ENCODE measurements at regions not wholly inside any gene's neighbourhood (a gene's known extent, or its start where the extent isn't known, plus 50 kb on each side); places are given as distances from the start of the nearest gene placed in this dataset.

- Mint-ChIP-seq H3K27me3 (ENCODE audit: low read depth) (no peaks in the 10 kb centered on the region), H3K4me1 (peaks cover 51% of the 10 kb centered on the region), H3K9me3 (peaks cover 3% of the 10 kb centered on the region), H3K4me3 (no peak overlapping the region), H3K36me3 (no peaks in the 10 kb centered on the region), H3K27ac (peak overlapping the region; percentile 90)
- no peak for DNase-seq (ENCODE audit: low spot score in 2 of 2, unreplicated experiment in 2 of 2)
- no peak for TF ChIP-seq CTCF (IDR thresholded peaks at IDR 0.05; ENCODE audit: unreplicated experiment)
Observed at GRCh38 chr21:28256837-28257236, 735.8 kb downstream of the LTN1 start.

- Mint-ChIP-seq H3K36me3 (no peaks in the 10 kb centered on the region), H3K4me3 (no peak overlapping the region), H3K27me3 (ENCODE audit: low read depth) (no peaks in the 10 kb centered on the region), H3K9me3 (peaks cover 3% of the 10 kb centered on the region), H3K4me1 (peaks cover 51% of the 10 kb centered on the region), H3K27ac (peak overlapping the region; percentile 90)
- DNase-seq (ENCODE audit: low spot score in 2 of 2, unreplicated experiment in 2 of 2) = no peak
- no peak for TF ChIP-seq CTCF (IDR thresholded peaks at IDR 0.05; ENCODE audit: unreplicated experiment)
Observed at GRCh38 chr21:28256420-28256831, 736.3 kb downstream of the LTN1 start.

- peaks cover 55% of the 10 kb centered on the region for H3K4me1 Mint-ChIP-seq
- no peaks in the 10 kb centered on the region for H3K9me3 Mint-ChIP-seq
- H3K27me3 Mint-ChIP-seq (ENCODE audit: low read depth) = no peaks in the 10 kb centered on the region
- DNase-seq (ENCODE audit: low spot score in 2 of 2, unreplicated experiment in 2 of 2) = no peak
- H3K36me3 Mint-ChIP-seq = no peaks in the 10 kb centered on the region
- peak overlapping the region; percentile 59 for H3K27ac Mint-ChIP-seq
- H3K4me3 Mint-ChIP-seq = no peak overlapping the region
- TF ChIP-seq CTCF (IDR thresholded peaks at IDR 0.05; ENCODE audit: unreplicated experiment) = no peak
Observed at GRCh38 chr21:28253961-28254360, 738.7 kb downstream of the LTN1 start.

GRCh38 chr21:28253338-28253737 lies 739.3 kb downstream of the LTN1 start:
- H3K36me3 Mint-ChIP-seq = no peaks in the 10 kb centered on the region
- H3K27ac Mint-ChIP-seq = peak overlapping the region; percentile 13
- no peak for DNase-seq (ENCODE audit: low spot score in 2 of 2, unreplicated experiment in 2 of 2)
- no peaks in the 10 kb centered on the region for H3K9me3 Mint-ChIP-seq
- H3K4me3 Mint-ChIP-seq = no peak overlapping the region
- no peaks in the 10 kb centered on the region for H3K27me3 Mint-ChIP-seq (ENCODE audit: low read depth)
- no peak for TF ChIP-seq CTCF (IDR thresholded peaks at IDR 0.05; ENCODE audit: unreplicated experiment)
- H3K4me1 Mint-ChIP-seq = peaks cover 49% of the 10 kb centered on the region

GRCh38 chr21:28252928-28253327 lies 739.7 kb downstream of the LTN1 start:
- no peaks in the 10 kb centered on the region for H3K36me3 Mint-ChIP-seq
- no peak overlapping the region for H3K4me3 Mint-ChIP-seq
- TF ChIP-seq CTCF (IDR thresholded peaks at IDR 0.05; ENCODE audit: unreplicated experiment) = no peak
- no peak for DNase-seq (ENCODE audit: low spot score in 2 of 2, unreplicated experiment in 2 of 2)
- peak overlapping the region; percentile 13 for H3K27ac Mint-ChIP-seq
- no peaks in the 10 kb centered on the region for H3K27me3 Mint-ChIP-seq (ENCODE audit: low read depth)
- no peaks in the 10 kb centered on the region for H3K9me3 Mint-ChIP-seq
- H3K4me1 Mint-ChIP-seq = peaks cover 45% of the 10 kb centered on the region

GRCh38 chr21:28250946-28251345 lies 741.7 kb downstream of the LTN1 start:
- Mint-ChIP-seq H3K9me3 (peaks cover 11% of the 10 kb centered on the region), H3K4me1 (peaks cover 33% of the 10 kb centered on the region), H3K4me3 (no peak overlapping the region), H3K27ac (peak overlapping the region; percentile 10), H3K36me3 (peaks cover 4% of the 10 kb centered on the region), H3K27me3 (ENCODE audit: low read depth) (no peaks in the 10 kb centered on the region)
- no peak for DNase-seq (ENCODE audit: low spot score in 2 of 2, unreplicated experiment in 2 of 2)
- TF ChIP-seq CTCF (IDR thresholded peaks at IDR 0.05; ENCODE audit: unreplicated experiment) = no peak

Measured in mesothelial cell of epicardium (in vitro differentiated cells).